CD4-positive, alpha-beta memory T cell (primary cell): ENCODE measurements at regions not wholly inside any gene's neighbourhood (a gene's known extent, or its start where the extent isn't known, plus 50 kb on each side); places are given as distances from the start of the nearest gene placed in this dataset.

Experiments
- CTCF ChIA-PET: fragments of 350-600 bp; sonication (Branson Sonifier 250); formaldehyde crosslinking; loops from one replicate; lab custom pipeline; 2021; ENCODE audit warnings: inconsistent platforms; ENCODE audit not compliant: partially characterized antibody; lab: Charles Lee
- POLR2A ChIA-PET: fragments of 350-600 bp; sonication (Branson Sonifier 250); formaldehyde crosslinking; loops from one replicate; lab custom pipeline; 2021; ENCODE audit not compliant: partially characterized antibody; lab: Charles Lee
- DNase-seq, 5 donors: peaks; one replicate each; pipeline versions ENCODE4 v3.0.0 to v3.0.0-alpha.2; 2020 to 2022; ENCODE audit warnings: mixed read lengths in 1 of 5
- H3K27ac ChIP-seq: one replicate; pipeline ENCODE4 v1.7.0; 2013; ENCODE audit warnings: low read depth, low read length
- H3K27me3 ChIP-seq: 2 replicates; pipeline ENCODE4 v1.7.0; 2013; ENCODE audit warnings: mild to moderate bottlenecking, low read length, moderate library complexity; ENCODE audit not compliant: insufficient read depth
- H3K36me3 ChIP-seq: 2 replicates; pipeline ENCODE4 v1.7.0; 2013; ENCODE audit warnings: mild to moderate bottlenecking, low read length, moderate library complexity; ENCODE audit not compliant: insufficient read depth
- H3K4me1 ChIP-seq: 2 replicates; pipeline ENCODE4 v1.7.0; 2013; ENCODE audit warnings: mild to moderate bottlenecking, low read length, moderate library complexity; ENCODE audit not compliant: insufficient read depth
- H3K4me3 ChIP-seq, 2 donors: one replicate each; pipeline ENCODE4 v1.7.0; 2013; ENCODE audit warnings: low read length in 2 of 2, mild to moderate bottlenecking in 1 of 2
- H3K9me3 ChIP-seq, 2 donors: one replicate each; pipeline ENCODE4 v1.7.0; 2013; ENCODE audit warnings: low read length in 2 of 2, control low read depth in 1 of 2; ENCODE audit not compliant: control insufficient read depth in 1 of 2
- H3K27ac Mint-ChIP-seq, 7 donors: one replicate each; pipeline ENCODE4 v1.8.0; 2020 to 2021; ENCODE audit warnings: mixed read lengths in 7 of 7, mild to moderate bottlenecking in 6 of 7, inconsistent platforms in 3 of 7, moderate library complexity in 3 of 7
- H3K27me3 Mint-ChIP-seq, 2 donors: one replicate each; pipeline ENCODE4 v1.8.0; 2020 to 2021; ENCODE audit warnings: mixed read lengths in 2 of 2
- H3K36me3 Mint-ChIP-seq, 2 donors: one replicate each; pipeline ENCODE4 v1.8.0; 2020 to 2021; ENCODE audit warnings: mixed read lengths in 2 of 2, inconsistent platforms in 1 of 2, mild to moderate bottlenecking in 1 of 2
- H3K4me1 Mint-ChIP-seq, 4 donors: one replicate each; pipeline ENCODE4 v1.8.0; 2020 to 2021; ENCODE audit warnings: mixed read lengths in 4 of 4, mild to moderate bottlenecking in 1 of 4
- H3K4me3 Mint-ChIP-seq, 8 donors: one replicate each; pipeline ENCODE4 v1.8.0; 2020 to 2021; ENCODE audit warnings: mixed read lengths in 8 of 8, mild to moderate bottlenecking in 7 of 8, moderate library complexity in 6 of 8, inconsistent platforms in 3 of 8
- H3K9me3 Mint-ChIP-seq, 8 donors: one replicate each; pipeline ENCODE4 v1.8.0; 2020 to 2021; ENCODE audit warnings: mixed read lengths in 8 of 8, mild to moderate bottlenecking in 5 of 8, inconsistent platforms in 3 of 8, moderate library complexity in 1 of 8
- intact Hi-C: fragments of 100-400 bp; cut with micrococcal nuclease; formaldehyde crosslinking; loops from one replicate; pipeline ENCODE4 v1.15.1; 2023

GRCh38 chr2:120840795-120841487 is 105.3 kb downstream of the GLI2 start:
- intact Hi-C loops, result no loop called here
- H3K9me3 ChIP-seq, result no peaks in the 10 kb centered on the region
- DNase-seq, result no peak
- Mint-ChIP-seq H3K27ac (no peak overlapping the region), H3K36me3 (no peaks in the 10 kb centered on the region), H3K4me1 (no peaks in the 10 kb centered on the region), H3K4me3 (no peak overlapping the region), H3K27me3 (peaks cover 5 to 6% of the 10 kb centered on the region in 2 donors), H3K9me3 (peaks cover 0 to 2% (median 0%) of the 10 kb centered on the region in 8 donors)
- no peak overlapping the region for H3K27ac ChIP-seq
- no peaks in the 10 kb centered on the region for H3K4me1 ChIP-seq
- H3K36me3 ChIP-seq, result no peaks in the 10 kb centered on the region
- H3K27me3 ChIP-seq, result no peaks in the 10 kb centered on the region
- no peak overlapping the region for H3K4me3 ChIP-seq
- ChIA-PET POLR2A (no interaction called here), CTCF (no interaction called here)

GRCh38 chr2:120842456-120843439 is 107.1 kb downstream of the GLI2 start:
- H3K27me3 Mint-ChIP-seq, result peaks cover 2 to 6% of the 10 kb centered on the region in 2 donors
- no peak overlapping the region for H3K4me3 Mint-ChIP-seq
- no peaks in the 10 kb centered on the region for H3K4me1 ChIP-seq
- H3K36me3 Mint-ChIP-seq, result no peaks in the 10 kb centered on the region
- ChIA-PET CTCF (no interaction called here), POLR2A (no interaction called here)
- H3K4me1 Mint-ChIP-seq, result no peaks in the 10 kb centered on the region
- H3K36me3 ChIP-seq, result no peaks in the 10 kb centered on the region
- intact Hi-C loops, result no loop called here
- H3K4me3 ChIP-seq, result no peak overlapping the region
- H3K27me3 ChIP-seq, result no peaks in the 10 kb centered on the region
- no peak overlapping the region for H3K27ac Mint-ChIP-seq
- no peak overlapping the region for H3K27ac ChIP-seq
- no peak for DNase-seq
- no peaks in the 10 kb centered on the region for H3K9me3 ChIP-seq
- peaks cover 0 to 4% (median 0%) of the 10 kb centered on the region in 8 donors for H3K9me3 Mint-ChIP-seq

- CTCF ChIA-PET, result no interaction called here
- Histone ChIP-seq H3K4me3 (no peak overlapping the region), H3K4me1 (no peaks in the 10 kb centered on the region), H3K27me3 (no peaks in the 10 kb centered on the region), H3K36me3 (no peaks in the 10 kb centered on the region), H3K9me3 (no peaks in the 10 kb centered on the region), H3K27ac (no peak overlapping the region)
- intact Hi-C loops, result no loop called here
- no peak overlapping the region for H3K27ac Mint-ChIP-seq
- peaks cover 0 to 8% (median 4%) of the 10 kb centered on the region in 8 donors for H3K9me3 Mint-ChIP-seq
- no peaks in the 10 kb centered on the region for H3K36me3 Mint-ChIP-seq
- DNase-seq, result no peak
- H3K4me3 Mint-ChIP-seq, result no peak overlapping the region
- H3K27me3 Mint-ChIP-seq, result peaks cover 2 to 6% of the 10 kb centered on the region in 2 donors
- no peaks in the 10 kb centered on the region for H3K4me1 Mint-ChIP-seq
- POLR2A ChIA-PET, result no interaction called here
These were observed 108.5 kb downstream of the GLI2 start for GRCh38 chr2:120844070-120844738.

GRCh38 chr2:120845277-120845676 is 109.6 kb downstream of the GLI2 start:
- Histone ChIP-seq H3K9me3 (no peaks in the 10 kb centered on the region), H3K4me1 (no peaks in the 10 kb centered on the region), H3K27me3 (no peaks in the 10 kb centered on the region), H3K27ac (no peak overlapping the region), H3K4me3 (no peak overlapping the region), H3K36me3 (no peaks in the 10 kb centered on the region)
- H3K27ac Mint-ChIP-seq, result no peak overlapping the region
- H3K36me3 Mint-ChIP-seq, result no peaks in the 10 kb centered on the region
- intact Hi-C loops, result no loop called here
- H3K27me3 Mint-ChIP-seq, result peaks cover 2 to 4% of the 10 kb centered on the region in 2 donors
- POLR2A ChIA-PET, result no interaction called here
- no peak for DNase-seq
- H3K4me3 Mint-ChIP-seq, result no peak overlapping the region
- H3K9me3 Mint-ChIP-seq, result peaks cover 0 to 19% (median 5%) of the 10 kb centered on the region in 8 donors
- CTCF ChIA-PET, result no interaction called here
- H3K4me1 Mint-ChIP-seq, result no peaks in the 10 kb centered on the region

- H3K9me3 Mint-ChIP-seq, result peaks cover 0 to 22% (median 8%) of the 10 kb centered on the region in 8 donors
- Histone ChIP-seq H3K36me3 (no peaks in the 10 kb centered on the region), H3K9me3 (no peaks in the 10 kb centered on the region), H3K4me3 (no peak overlapping the region), H3K27ac (no peak overlapping the region), H3K4me1 (no peaks in the 10 kb centered on the region), H3K27me3 (no peaks in the 10 kb centered on the region)
- intact Hi-C loops, result no loop called here
- H3K27ac Mint-ChIP-seq, result peak overlapping the region in 1 of 7 donors; percentile 29
- CTCF ChIA-PET, result interaction anchor here (0.5 kb wide), 1 partner anchor 333 kb away, joined by 3 read pairs; no protein-coding TSS in a partner anchor
- H3K27me3 Mint-ChIP-seq, result peaks cover 1 to 4% of the 10 kb centered on the region in 2 donors
- POLR2A ChIA-PET, result no interaction called here
- H3K4me3 Mint-ChIP-seq, result no peak overlapping the region
- no peak for DNase-seq
- H3K4me1 Mint-ChIP-seq, result no peaks in the 10 kb centered on the region
- no peaks in the 10 kb centered on the region for H3K36me3 Mint-ChIP-seq
These were observed 110.9 kb downstream of the GLI2 start for GRCh38 chr2:120846406-120847095.

- CTCF ChIA-PET, result no interaction called here
These were observed 112.1 kb downstream of the GLI2 start for GRCh38 chr2:120847700-120848321.

More at GRCh38 chr2:120847700-120848321, 112.1 kb downstream of the GLI2 start:
- H3K27me3 ChIP-seq, result no peaks in the 10 kb centered on the region
- Mint-ChIP-seq H3K27ac (no peak overlapping the region), H3K9me3 (peaks cover 0 to 22% (median 8%) of the 10 kb centered on the region in 8 donors), H3K36me3 (no peaks in the 10 kb centered on the region), H3K4me1 (no peaks in the 10 kb centered on the region), H3K27me3 (peaks cover 0 to 2% of the 10 kb centered on the region in 2 donors), H3K4me3 (no peak overlapping the region)
- POLR2A ChIA-PET, result no interaction called here
- H3K36me3 ChIP-seq, result no peaks in the 10 kb centered on the region
- no peak overlapping the region for H3K4me3 ChIP-seq
- intact Hi-C loops, result no loop called here
- H3K9me3 ChIP-seq, result no peaks in the 10 kb centered on the region
- H3K27ac ChIP-seq, result no peak overlapping the region
- H3K4me1 ChIP-seq, result no peaks in the 10 kb centered on the region
- DNase-seq, result no peak
